ENCODE measurements at regions not wholly inside any gene's neighbourhood (a gene's known extent, or its start where the extent isn't known, plus 50 kb on each side); places are given as distances from the start of the nearest gene placed in this dataset.

DNA sequence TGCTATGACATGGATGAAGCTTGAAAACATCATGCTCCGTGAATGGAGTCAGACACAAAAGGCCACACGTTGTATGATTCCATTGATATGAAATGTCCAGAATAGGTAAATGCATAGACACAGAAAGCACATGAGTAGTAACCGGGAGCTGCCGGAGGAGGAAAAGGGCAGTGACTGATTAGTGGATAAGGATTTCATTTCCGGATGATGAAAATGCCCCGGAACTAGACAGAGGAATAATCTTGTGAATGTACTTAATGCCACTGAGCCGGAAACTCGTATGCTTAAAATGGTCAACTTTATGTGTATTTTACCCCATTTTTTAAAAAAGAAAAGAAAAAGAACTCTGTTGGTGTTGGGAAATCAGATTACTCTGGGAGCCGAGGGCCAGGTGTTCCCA, 112.7 kb upstream of the FAM9B start:
- H3K27me3 ChIP-seq (ENCODE audit: insufficient read depth in 3 of 3, low read length in 2 of 3): peaks cover 0 to 2% (median 0%) of the 10 kb centered on the region in 3 donors
- no peaks in the 10 kb centered on the region for H3K4me1 ChIP-seq
- no peak for ATAC-seq
- DNase-seq: no peak
- no peaks in the 10 kb centered on the region for H3K9me3 ChIP-seq
- H3K27ac ChIP-seq: no peak overlapping the region
- WGBS, 3 donors: 87 to 94% (median 93%) methylated on average over 9 of the region's 9 CpGs
- intact Hi-C loops (cut with DNase I): no loop called here
- H3K36me3 ChIP-seq (ENCODE audit: insufficient read depth in 1 of 2, low read depth in 1 of 2): no peaks in the 10 kb centered on the region
- TF ChIP-seq, protein P1, sequence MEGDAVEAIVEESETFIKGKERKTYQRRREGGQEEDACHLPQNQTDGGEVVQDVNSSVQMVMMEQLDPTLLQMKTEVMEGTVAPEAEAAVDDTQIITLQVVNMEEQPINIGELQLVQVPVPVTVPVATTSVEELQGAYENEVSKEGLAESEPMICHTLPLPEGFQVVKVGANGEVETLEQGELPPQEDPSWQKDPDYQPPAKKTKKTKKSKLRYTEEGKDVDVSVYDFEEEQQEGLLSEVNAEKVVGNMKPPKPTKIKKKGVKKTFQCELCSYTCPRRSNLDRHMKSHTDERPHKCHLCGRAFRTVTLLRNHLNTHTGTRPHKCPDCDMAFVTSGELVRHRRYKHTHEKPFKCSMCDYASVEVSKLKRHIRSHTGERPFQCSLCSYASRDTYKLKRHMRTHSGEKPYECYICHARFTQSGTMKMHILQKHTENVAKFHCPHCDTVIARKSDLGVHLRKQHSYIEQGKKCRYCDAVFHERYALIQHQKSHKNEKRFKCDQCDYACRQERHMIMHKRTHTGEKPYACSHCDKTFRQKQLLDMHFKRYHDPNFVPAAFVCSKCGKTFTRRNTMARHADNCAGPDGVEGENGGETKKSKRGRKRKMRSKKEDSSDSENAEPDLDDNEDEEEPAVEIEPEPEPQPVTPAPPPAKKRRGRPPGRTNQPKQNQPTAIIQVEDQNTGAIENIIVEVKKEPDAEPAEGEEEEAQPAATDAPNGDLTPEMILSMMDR (IDR thresholded peaks at IDR 0.05): no peak
- no peak overlapping the region for H3K4me3 ChIP-seq

DNA sequence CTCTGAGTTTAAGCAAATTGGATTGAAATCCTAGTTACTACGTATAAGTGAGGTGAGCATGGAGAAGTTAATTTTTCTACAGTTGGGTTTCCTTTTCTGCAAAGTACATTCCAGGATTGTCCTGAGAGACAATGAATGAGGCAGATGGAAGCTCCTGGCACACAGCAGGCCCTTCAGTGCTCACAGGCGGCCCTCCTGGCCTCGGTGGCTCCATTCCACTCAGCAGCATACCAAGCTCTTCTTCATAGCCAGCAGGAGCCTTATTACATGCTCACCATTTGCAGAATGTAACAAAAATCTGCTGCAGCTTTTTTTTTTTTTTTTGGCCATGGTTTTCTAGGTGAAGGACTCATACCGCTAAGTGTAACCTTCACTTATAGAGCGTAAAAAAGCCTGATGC, 113.2 kb upstream of the FAM9B start:
- 70 to 89% (median 75%) methylated on average over 4 to 5 of the region's 5 CpGs for WGBS, 3 donors
- Histone ChIP-seq H3K4me1 (no peaks in the 10 kb centered on the region), H3K4me3 (no peak overlapping the region), H3K27me3 (ENCODE audit: insufficient read depth in 3 of 3, low read length in 2 of 3) (peaks cover 0 to 2% (median 0%) of the 10 kb centered on the region in 3 donors), H3K27ac (no peak overlapping the region), H3K36me3 (ENCODE audit: insufficient read depth in 1 of 2, low read depth in 1 of 2) (no peaks in the 10 kb centered on the region), H3K9me3 (no peaks in the 10 kb centered on the region)
- DNase-seq (no peak), ATAC-seq (no peak)
- TF ChIP-seq, protein P1 (IDR thresholded peaks at IDR 0.05): no peak
- intact Hi-C loops (cut with DNase I): no loop called here

DNA sequence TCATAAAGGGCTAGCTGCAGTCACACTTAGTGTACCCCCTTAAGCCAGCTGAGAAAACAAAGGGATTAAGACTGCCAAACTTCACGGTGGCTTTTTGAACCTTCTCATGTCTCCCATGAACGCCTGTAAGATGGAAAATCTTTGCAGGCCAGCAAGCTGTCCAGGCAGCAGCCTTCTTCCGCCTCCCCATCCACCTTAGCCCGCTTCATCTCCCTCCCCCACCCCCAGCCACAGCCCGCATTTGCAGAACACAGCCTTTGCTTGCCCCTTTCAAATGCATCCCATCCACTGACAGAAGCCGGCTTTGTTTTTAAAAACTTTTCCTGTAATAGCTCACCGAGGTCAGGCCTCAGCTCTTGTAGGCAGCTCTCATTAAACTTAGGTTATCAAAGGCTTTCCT, 113.8 kb upstream of the FAM9B start:
- H3K9me3 ChIP-seq: no peaks in the 10 kb centered on the region

DNA sequence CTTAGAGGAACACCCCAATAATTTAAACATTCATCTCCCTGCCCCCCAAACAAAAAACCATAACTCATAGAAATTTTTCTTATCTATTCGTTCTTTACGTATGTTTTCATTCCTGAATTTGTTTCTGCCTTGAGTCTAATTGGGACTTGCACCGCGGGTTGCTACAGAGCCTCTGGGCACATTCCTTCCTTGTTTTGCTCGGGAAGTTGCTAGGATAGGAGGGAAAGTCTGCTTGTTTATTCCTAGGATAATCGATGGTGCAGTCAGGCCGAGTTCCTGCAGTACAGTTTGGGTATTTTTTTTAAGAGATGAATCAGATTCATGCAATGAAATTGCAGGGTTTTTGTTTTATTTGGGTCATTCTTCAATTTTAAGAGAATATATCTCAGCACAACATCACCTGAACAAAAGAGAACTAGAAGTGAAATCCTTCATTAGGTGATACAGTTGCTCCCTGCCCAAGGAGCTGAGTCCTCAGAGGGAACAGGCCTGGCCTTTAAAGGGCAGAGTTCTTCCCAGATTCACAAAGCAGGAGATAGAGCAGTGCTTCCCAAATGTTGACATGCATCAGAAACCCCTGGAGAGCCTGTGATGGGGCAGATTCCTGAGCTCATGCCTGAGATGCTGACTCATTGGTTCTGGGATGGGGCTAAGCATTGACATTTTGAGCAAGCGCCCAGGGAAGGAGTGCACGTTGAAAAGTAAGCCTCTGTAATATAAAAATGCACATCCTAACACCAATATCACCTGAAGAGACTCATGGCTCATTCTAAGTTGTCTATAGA, 114.9 kb upstream of the FAM9B start:
- TF ChIP-seq, protein P1 (IDR thresholded peaks at IDR 0.05): no peak
- DNase-seq (no peak), ATAC-seq (no peak)
- H3K4me1 ChIP-seq: no peaks in the 10 kb centered on the region
- intact Hi-C loops (cut with DNase I): no loop called here
- no peaks in the 10 kb centered on the region for H3K36me3 ChIP-seq (ENCODE audit: insufficient read depth in 1 of 2, low read depth in 1 of 2)
- WGBS, 3 donors: 41 to 59% (median 48%) methylated on average over 9 of the region's 9 CpGs
- H3K4me3 ChIP-seq: no peak overlapping the region
- H3K27me3 ChIP-seq (ENCODE audit: insufficient read depth in 3 of 3, low read length in 2 of 3): peaks cover 0 to 2% (median 0%) of the 10 kb centered on the region in 3 donors
- H3K27ac ChIP-seq: no peak overlapping the region
- H3K9me3 ChIP-seq: no peaks in the 10 kb centered on the region

More for the DNA sequence above, 113.8 kb upstream of the FAM9B start:
- TF ChIP-seq, protein P1 (IDR thresholded peaks at IDR 0.05): no peak
- H3K27me3 ChIP-seq (ENCODE audit: insufficient read depth in 3 of 3, low read length in 2 of 3): peaks cover 0 to 2% (median 0%) of the 10 kb centered on the region in 3 donors
- intact Hi-C loops (cut with DNase I): no loop called here
- no peaks in the 10 kb centered on the region for H3K4me1 ChIP-seq
- H3K4me3 ChIP-seq: no peak overlapping the region
- no peaks in the 10 kb centered on the region for H3K36me3 ChIP-seq (ENCODE audit: insufficient read depth in 1 of 2, low read depth in 1 of 2)
- 33 to 68% (median 68%) methylated on average over 6 to 7 of the region's 7 CpGs for WGBS, 3 donors
- DNase-seq (no peak), ATAC-seq (no peak)
- no peak overlapping the region for H3K27ac ChIP-seq

All from psoas muscle (tissue), 7 donors.